Testis (tissue), 2 donors: ENCODE measurements at regions not wholly inside any gene's neighbourhood (a gene's known extent, or its start where the extent isn't known, plus 50 kb on each side); places are given as distances from the start of the nearest gene placed in this dataset.

Experiments used
- CTCF ChIP-seq, 3 experiments: fragments of 450-650 bp in 2 of 3; fragments of 200-600 bp in 1 of 3; sonication (generic) in 1 of 3; IDR thresholded peaks; one replicate each; pipeline ENCODE4 v1.5.1; 2016 to 2019; ENCODE audit warnings: antibody characterized with exemption in 3 of 3, mild to moderate bottlenecking in 2 of 3, moderate library complexity in 1 of 3
- POLR2A ChIP-seq: fragments of 450-650 bp; IDR thresholded peaks from one replicate; pipeline ENCODE4 v1.6.1; 2017; ENCODE audit warnings: antibody characterized with exemption, mild to moderate bottlenecking, moderate library complexity

DNA sequence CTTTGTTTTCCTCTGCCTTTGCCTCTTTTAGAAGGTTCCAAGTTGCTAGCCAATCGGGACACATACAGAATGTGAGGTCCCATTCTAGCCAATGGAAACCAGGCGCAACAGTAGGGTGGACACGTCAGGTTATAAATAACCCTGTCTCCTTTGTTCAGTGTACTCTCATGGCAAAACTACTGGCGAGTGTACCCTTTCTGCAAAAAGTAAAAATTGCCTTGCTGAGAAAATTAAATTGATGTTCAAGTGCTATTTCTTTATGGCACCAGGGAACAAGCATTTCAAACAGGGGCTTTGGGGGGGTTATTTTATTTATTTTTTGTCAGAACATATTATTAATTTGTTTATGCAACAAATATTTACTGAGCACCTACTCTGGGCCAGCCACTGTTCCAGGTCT, 123.6 kb upstream of the SRSF6 start:
- TF ChIP-seq CTCF (IDR thresholded peaks at IDR 0.05) (no peak), POLR2A (no peak)
